HG03064 (cell line): ENCODE measurements at regions not wholly inside any gene's neighbourhood (a gene's known extent, or its start where the extent isn't known, plus 50 kb on each side); places are given as distances from the start of the nearest gene placed in this dataset.
"Not testable (repeated sequence)": the region's sequence is repeated elsewhere in the genome, so short reads cannot be mapped to it uniquely, and the experiment has no call there.

Experiments
- ATAC-seq: cut with Tn5 transposase; IDR thresholded peaks from one replicate; pipeline ENCODE4 v1.9.1; 2021; ENCODE audit warnings: low read depth; ENCODE audit not compliant: unreplicated experiment

DNA sequence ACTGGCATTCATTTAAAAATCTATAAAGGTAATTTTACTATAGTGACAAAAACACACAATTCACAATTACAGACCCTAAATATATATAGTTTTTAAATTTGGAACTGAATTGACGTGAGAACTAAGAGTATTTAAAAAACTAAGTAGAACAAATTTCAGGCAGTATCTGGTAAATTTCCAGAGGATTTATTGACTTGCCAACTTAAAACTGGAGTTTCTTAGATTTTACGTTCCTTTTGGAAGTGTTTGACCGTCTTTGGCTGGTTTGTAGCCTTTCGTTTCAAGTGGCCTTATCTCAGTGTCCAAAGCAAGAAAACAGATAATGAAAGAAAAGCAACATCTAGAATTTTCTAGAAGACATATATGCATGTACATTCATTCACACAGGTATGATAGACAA lies 234.4 kb upstream of the VLDLR start:
- ATAC-seq = no peak

DNA sequence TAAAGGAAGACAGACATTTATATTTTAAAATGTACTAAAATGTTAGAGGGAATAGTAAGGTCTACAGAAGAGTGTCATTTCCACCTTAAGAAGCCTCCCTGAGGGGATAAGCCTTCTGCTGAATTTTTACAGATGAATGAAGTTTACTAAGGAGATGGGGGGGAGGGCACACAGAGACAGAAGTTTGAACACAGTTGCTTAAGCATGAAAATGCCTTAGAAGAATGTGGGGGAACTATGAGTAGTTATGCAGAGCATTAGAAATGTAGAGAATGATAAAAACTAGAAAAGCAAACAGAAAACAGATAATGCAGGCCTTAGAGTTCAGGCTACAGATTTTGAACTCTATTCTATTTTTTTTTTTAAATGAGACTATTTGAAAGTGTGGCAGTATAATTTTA lies 232.2 kb upstream of the VLDLR start:
- no peak for ATAC-seq

GRCh38 chr9:2390028-2390427 lies 231.6 kb upstream of the VLDLR start:
- no peak for ATAC-seq

DNA sequence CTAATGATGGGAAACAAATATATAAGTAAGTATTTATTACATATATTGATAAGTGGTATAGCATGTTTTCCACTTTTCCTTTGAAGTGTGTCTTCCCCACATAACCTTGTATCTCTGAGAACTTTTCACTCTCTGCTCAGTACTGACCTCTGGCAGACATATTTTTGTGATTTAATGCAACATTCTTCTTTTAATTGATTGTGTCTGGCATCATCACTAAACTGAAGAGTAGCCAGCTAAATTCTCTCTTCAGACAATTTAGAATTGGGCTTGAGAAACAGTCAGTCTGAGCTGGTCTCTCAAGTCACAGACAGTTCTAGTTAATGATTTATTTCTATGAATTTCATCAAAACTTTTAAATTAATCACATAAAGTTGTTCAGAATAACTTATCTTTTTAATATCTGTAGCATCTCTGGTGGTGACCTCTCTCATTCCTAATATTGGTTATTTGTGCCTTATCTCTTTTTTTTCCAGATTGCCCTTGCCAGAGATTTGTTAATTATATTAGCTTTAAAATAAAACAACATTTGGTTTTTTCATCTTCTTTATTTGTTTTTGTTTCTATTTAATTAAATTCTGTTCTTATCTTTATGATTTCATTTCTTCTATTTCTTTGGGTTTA lies 230.0 kb upstream of the VLDLR start:
- ATAC-seq = not testable (repeated sequence)

DNA sequence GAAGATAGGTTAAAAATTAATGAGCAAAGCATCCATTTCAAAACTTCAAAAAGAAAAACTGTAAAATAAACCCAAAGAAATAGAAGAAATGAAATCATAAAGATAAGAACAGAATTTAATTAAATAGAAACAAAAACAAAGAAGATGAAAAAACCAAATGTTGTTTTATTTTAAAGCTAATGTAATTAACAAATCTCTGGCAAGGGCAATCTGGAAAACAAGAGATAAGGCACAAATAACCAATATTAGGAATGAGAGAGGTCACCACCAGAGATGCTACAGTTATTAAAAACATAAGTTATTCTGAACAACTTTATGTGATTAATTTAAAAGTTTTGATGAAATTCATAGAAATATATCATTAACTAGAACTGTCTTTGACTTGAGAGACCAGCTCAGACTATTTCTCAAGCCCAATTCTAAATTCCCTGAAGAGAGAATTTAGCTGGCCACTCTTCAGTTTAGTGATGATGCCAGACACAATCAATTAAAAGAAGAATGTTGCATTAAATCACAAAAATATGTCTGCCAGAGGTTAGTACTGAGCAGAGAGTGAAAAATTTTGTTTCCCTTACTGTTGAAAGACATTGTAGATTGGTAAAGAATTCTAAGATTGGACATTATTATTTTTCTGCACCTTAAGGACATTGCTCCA lies 227.4 kb upstream of the VLDLR start:
- ATAC-seq = not testable (repeated sequence)

GRCh38 chr9:2395814-2396612 lies 225.6 kb upstream of the VLDLR start:
- ATAC-seq = no peak

GRCh38 chr9:2396622-2397285 lies 224.8 kb upstream of the VLDLR start:
- no peak for ATAC-seq

DNA sequence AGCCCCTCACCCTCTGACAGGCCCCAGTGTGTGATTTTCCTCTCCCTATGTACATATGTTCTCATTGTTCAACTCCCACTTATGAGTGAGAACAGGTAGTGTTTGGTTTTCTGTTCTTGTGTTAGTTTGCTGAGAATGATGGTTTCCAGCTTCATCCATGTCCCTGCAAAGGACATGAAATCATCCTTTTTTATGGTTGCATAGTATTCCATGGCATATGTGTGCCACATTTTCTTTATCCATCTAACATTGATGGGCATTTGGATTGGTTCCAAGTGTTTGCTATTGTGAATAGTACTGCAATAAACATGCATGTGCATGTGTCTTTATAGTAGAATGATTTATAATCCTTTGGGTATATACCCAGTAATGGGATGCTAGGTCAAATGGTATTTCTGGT lies 223.7 kb upstream of the VLDLR start:
- ATAC-seq = not testable (repeated sequence)

GRCh38 chr9:2401746-2402145 lies 219.8 kb upstream of the VLDLR start:
- ATAC-seq = not testable (repeated sequence)

- no peak for ATAC-seq
These were observed 217.9 kb upstream of the VLDLR start for GRCh38 chr9:2403701-2404100.

- no peak for ATAC-seq
These were observed 215.3 kb upstream of the VLDLR start for GRCh38 chr9:2406252-2406651.

GRCh38 chr9:2407450-2407849 lies 214.1 kb upstream of the VLDLR start:
- ATAC-seq = no peak

DNA sequence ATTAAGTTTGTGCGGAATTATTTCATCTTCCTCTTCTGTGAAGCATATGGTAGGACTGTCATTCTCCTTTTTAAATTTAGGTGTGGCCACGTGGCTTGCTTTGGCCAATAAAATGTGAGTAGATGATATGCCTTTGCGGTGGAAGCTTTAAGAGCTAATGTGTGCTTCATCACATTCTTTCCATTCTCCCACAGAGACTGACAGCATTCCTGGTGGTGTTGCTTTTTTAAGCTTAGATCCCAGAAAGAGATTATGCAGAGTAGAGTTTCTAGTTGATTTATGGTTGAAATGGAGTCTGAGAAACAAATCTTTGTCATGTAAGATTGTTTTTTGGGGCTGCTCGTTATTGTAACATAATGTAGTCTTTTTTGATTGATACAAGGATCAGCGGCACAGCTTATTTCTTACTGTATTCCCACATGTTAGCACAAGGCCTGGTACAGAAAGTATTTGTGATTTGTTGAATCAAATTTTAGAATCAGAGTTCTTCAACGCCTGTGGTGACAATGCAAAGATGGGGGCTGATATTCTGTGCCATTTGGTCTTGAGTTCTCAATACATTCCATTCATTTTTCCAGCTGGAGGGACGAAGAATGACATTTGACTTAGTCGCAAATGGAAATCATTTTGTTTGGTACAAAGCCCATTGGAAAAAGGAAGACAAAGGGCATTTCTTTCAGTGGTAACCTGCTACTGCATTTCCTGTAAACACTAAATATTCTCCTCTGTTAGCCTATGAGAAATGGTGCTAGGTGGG lies 209.9 kb upstream of the VLDLR start:
- ATAC-seq = no peak

- no peak for ATAC-seq
These were observed 208.3 kb upstream of the VLDLR start for GRCh38 chr9:2413160-2413805.

- no peak for ATAC-seq
These were observed 207.1 kb upstream of the VLDLR start for GRCh38 chr9:2414465-2414864.

- ATAC-seq = no peak
These were observed 206.3 kb upstream of the VLDLR start for GRCh38 chr9:2415326-2415725.

GRCh38 chr9:2417730-2418129 lies 203.9 kb upstream of the VLDLR start:
- ATAC-seq = no peak

DNA sequence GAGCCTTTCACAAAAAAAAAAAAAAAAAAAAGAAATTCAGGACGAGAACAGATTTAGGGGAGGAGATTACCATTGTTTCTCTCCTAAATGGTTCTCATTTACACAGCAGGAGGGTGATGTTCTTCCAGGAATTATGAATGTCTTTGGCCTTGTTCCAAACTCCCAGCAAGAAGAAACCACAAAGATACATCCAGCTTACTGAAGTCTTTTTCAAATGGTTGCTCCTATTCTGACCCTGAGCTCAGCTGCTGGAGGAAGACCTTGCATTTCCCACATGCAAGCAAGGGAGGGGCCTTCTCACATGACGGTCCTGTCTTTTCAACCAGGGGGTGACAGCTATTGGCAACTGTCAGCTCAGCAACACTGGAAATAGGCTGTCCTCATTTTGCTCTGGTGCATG lies 203.0 kb upstream of the VLDLR start:
- no peak for ATAC-seq

- no peak for ATAC-seq
These were observed 202.2 kb upstream of the VLDLR start for GRCh38 chr9:2419347-2419746.

DNA sequence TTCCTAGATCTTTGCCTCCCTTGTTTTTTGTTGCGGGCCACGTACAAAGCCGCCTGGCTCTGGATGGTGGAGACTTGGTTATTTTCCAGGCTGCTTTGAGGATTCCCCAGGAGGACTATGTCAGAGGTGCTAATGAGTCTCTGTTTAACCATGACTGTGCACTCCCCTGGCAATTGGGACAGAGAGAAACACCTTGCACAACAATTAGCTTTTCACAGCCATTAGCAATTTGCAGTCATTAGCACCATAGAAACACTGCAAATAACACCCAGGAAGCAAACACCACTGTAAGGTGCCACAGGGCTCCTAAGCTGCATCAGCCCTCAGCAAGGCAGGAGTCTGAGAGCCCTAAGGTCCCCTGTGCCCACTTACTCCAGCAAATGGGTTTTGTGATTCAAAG lies 201.0 kb upstream of the VLDLR start:
- ATAC-seq = no peak
